NT2/D1 (cell line): ENCODE measurements at regions not wholly inside any gene's neighbourhood (a gene's known extent, or its start where the extent isn't known, plus 50 kb on each side); places are given as distances from the start of the nearest gene placed in this dataset.

Source experiments
- DNase-seq: peaks from one replicate; pipeline ENCODE4 v3.0.0-alpha.2; 2011; ENCODE audit warnings: low read depth, low spot score
- H3K27me3 ChIP-seq: 2 replicates; pipeline ENCODE4 v1.6.0; 2011; ENCODE audit warnings: mild to moderate bottlenecking; ENCODE audit not compliant: insufficient read length, insufficient read depth
- H3K36me3 ChIP-seq: 2 replicates; pipeline ENCODE4 v1.6.1; 2011; ENCODE audit warnings: mild to moderate bottlenecking, low read length, mixed read lengths; ENCODE audit not compliant: insufficient read depth, insufficient read length
- H3K4me1 ChIP-seq: 2 replicates; pipeline ENCODE4 v1.5.1; 2011; ENCODE audit not compliant: insufficient read depth, insufficient read length
- H3K4me3 ChIP-seq: 2 replicates; pipeline ENCODE4 v1.5.1; 2011; ENCODE audit warnings: low read depth; ENCODE audit not compliant: insufficient read length
- H3K9ac ChIP-seq: 2 replicates; pipeline ENCODE4 v1.6.0; 2011; ENCODE audit warnings: low read depth; ENCODE audit not compliant: insufficient read length
- H3K9me3 ChIP-seq: 2 replicates; pipeline ENCODE4 v1.5.1; 2011; ENCODE audit warnings: mild to moderate bottlenecking, low read length; ENCODE audit not compliant: insufficient read depth
- SUZ12 ChIP-seq: IDR thresholded peaks from 2 replicates; pipeline ENCODE4 v1.6.1; 2011; ENCODE audit not compliant: insufficient read length, insufficient read depth; ENCODE audit errors: extremely low read depth
- YY1 ChIP-seq: IDR thresholded peaks from 2 replicates; pipeline ENCODE4 v1.6.1; 2011; ENCODE audit not compliant: insufficient read length, insufficient read depth
- ZNF274 ChIP-seq: IDR thresholded peaks from 2 replicates; pipeline ENCODE4 v1.6.1; 2011; ENCODE audit warnings: mild to moderate bottlenecking, low read depth, low read length

- no peaks in the 10 kb centered on the region for H3K36me3 ChIP-seq
- no peak overlapping the region for H3K9ac ChIP-seq
- H3K4me3 ChIP-seq: no peak overlapping the region
- TF ChIP-seq SUZ12: no peak
- TF ChIP-seq ZNF274: no peak
- no peak for TF ChIP-seq YY1
- no peaks in the 10 kb centered on the region for H3K4me1 ChIP-seq
- DNase-seq: no peak
- H3K9me3 ChIP-seq: no peaks in the 10 kb centered on the region
- no peaks in the 10 kb centered on the region for H3K27me3 ChIP-seq
Observed at GRCh38 chr10:3951993-3952392, 167.0 kb upstream of the KLF6 start.

GRCh38 chr10:3950676-3951275, 165.8 kb upstream of the KLF6 start:
- no peaks in the 10 kb centered on the region for H3K4me1 ChIP-seq
- H3K4me3 ChIP-seq: no peak overlapping the region
- H3K27me3 ChIP-seq: no peaks in the 10 kb centered on the region
- no peak for DNase-seq
- no peaks in the 10 kb centered on the region for H3K36me3 ChIP-seq
- H3K9ac ChIP-seq: no peak overlapping the region
- no peaks in the 10 kb centered on the region for H3K9me3 ChIP-seq
- TF ChIP-seq ZNF274 (no peak), YY1 (no peak), SUZ12 (no peak)

GRCh38 chr10:3949711-3950110, 164.7 kb upstream of the KLF6 start:
- Histone ChIP-seq H3K9ac (no peak overlapping the region), H3K36me3 (no peaks in the 10 kb centered on the region), H3K4me1 (no peaks in the 10 kb centered on the region), H3K9me3 (no peaks in the 10 kb centered on the region), H3K27me3 (no peaks in the 10 kb centered on the region), H3K4me3 (no peak overlapping the region)
- no peak for DNase-seq
- TF ChIP-seq YY1 (no peak), SUZ12 (no peak), ZNF274 (no peak)

DNA sequence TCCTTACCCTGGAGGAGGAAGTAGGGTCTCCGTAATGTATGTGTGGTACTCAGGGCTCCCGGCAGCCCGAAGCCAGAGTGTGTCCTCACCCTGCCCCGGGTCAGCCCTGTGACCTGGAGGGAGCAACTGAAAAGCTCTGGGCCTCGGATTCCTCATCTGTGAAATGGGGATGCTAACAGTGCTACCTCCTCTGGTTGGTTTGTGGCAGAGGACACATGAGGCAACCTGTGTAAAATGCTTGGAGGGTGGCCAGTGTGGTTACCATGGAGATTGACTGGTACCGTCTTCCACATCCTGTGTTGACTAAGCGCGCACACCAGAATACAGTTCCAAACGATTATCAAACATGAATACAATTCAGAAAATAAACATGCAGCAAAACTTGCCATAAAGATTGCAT, 163.8 kb upstream of the KLF6 start:
- DNase-seq: no peak
- Histone ChIP-seq H3K9me3 (no peaks in the 10 kb centered on the region), H3K4me3 (no peak overlapping the region), H3K9ac (no peak overlapping the region), H3K36me3 (no peaks in the 10 kb centered on the region), H3K4me1 (no peaks in the 10 kb centered on the region), H3K27me3 (no peaks in the 10 kb centered on the region)
- no peak for TF ChIP-seq SUZ12
- TF ChIP-seq ZNF274: no peak
- no peak for TF ChIP-seq YY1

GRCh38 chr10:3946234-3947229, 161.5 kb upstream of the KLF6 start:
- Histone ChIP-seq H3K36me3 (no peaks in the 10 kb centered on the region), H3K4me3 (no peak overlapping the region), H3K27me3 (no peaks in the 10 kb centered on the region), H3K9ac (no peak overlapping the region), H3K4me1 (no peaks in the 10 kb centered on the region), H3K9me3 (no peaks in the 10 kb centered on the region)
- no peak for DNase-seq
- TF ChIP-seq YY1: no peak
- TF ChIP-seq ZNF274: no peak
- TF ChIP-seq SUZ12: no peak

GRCh38 chr10:3945026-3945425, 160.0 kb upstream of the KLF6 start:
- no peak for TF ChIP-seq ZNF274
- TF ChIP-seq SUZ12: no peak
- no peak for TF ChIP-seq YY1
- no peak overlapping the region for H3K9ac ChIP-seq
- no peaks in the 10 kb centered on the region for H3K9me3 ChIP-seq
- no peak overlapping the region for H3K4me3 ChIP-seq
- DNase-seq: no peak
- no peaks in the 10 kb centered on the region for H3K4me1 ChIP-seq
- no peaks in the 10 kb centered on the region for H3K36me3 ChIP-seq
- no peaks in the 10 kb centered on the region for H3K27me3 ChIP-seq

DNA sequence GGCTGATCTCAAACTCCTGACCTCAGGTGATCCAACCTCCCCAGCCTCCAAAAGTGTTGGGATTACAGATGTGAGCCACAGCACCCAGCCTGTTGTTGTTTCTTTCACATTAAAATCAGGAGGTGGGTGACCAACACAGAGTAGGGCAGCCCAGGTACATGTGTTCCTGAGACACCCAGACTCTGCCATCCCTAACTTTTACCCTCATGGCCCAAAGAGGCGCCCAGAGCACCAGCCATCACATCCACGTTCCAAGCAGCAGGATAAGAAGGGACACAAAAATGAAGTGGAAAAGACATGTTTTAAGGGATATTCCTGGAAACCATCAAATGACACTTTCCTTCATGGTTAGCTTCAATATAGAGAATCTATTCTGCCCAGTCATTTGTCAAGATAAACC, 159.6 kb upstream of the KLF6 start:
- H3K9me3 ChIP-seq: no peaks in the 10 kb centered on the region
- DNase-seq: no peak

More for the DNA sequence above, 159.6 kb upstream of the KLF6 start:
- no peak overlapping the region for H3K9ac ChIP-seq
- no peaks in the 10 kb centered on the region for H3K4me1 ChIP-seq
- no peaks in the 10 kb centered on the region for H3K36me3 ChIP-seq
- no peak overlapping the region for H3K4me3 ChIP-seq
- no peaks in the 10 kb centered on the region for H3K27me3 ChIP-seq
- TF ChIP-seq ZNF274 (no peak), YY1 (no peak), SUZ12 (no peak)
